Testis (tissue), 2 donors: ENCODE measurements at regions not wholly inside any gene's neighbourhood (a gene's known extent, or its start where the extent isn't known, plus 50 kb on each side); places are given as distances from the start of the nearest gene placed in this dataset.

Source experiments
- CTCF ChIP-seq, 3 experiments: fragments of 450-650 bp in 2 of 3; fragments of 200-600 bp in 1 of 3; sonication (generic) in 1 of 3; IDR thresholded peaks; one replicate each; pipeline ENCODE4 v1.5.1; 2016 to 2019; ENCODE audit warnings: antibody characterized with exemption in 3 of 3, mild to moderate bottlenecking in 2 of 3, moderate library complexity in 1 of 3
- POLR2A ChIP-seq: fragments of 450-650 bp; IDR thresholded peaks from one replicate; pipeline ENCODE4 v1.6.1; 2017; ENCODE audit warnings: antibody characterized with exemption, mild to moderate bottlenecking, moderate library complexity

- TF ChIP-seq POLR2A (no peak), CTCF (IDR thresholded peaks at IDR 0.05) (no peak)
Measured at GRCh38 chr18:27274901-27275300, 89.8 kb upstream of the CHST9 start.
